AG09319 (cell line): ENCODE measurements at regions not wholly inside any gene's neighbourhood (a gene's known extent, or its start where the extent isn't known, plus 50 kb on each side); places are given as distances from the start of the nearest gene placed in this dataset.

ENCODE experiments used
- DNase-seq: peaks from one replicate; pipeline ENCODE4 v3.0.0-alpha.2; 2010; ENCODE audit warnings: low read depth; ENCODE audit errors: extremely low read depth
- CTCF ChIP-seq: IDR thresholded peaks from 2 replicates; pipeline ENCODE4 v1.5.1; 2011; ENCODE audit warnings: low read depth, mild to moderate bottlenecking, inconsistent platforms, low read length, moderate library complexity

GRCh38 chr16:64132759-64133361 lies 989.0 kb downstream of the CDH11 start:
- DNase-seq: no peak
- no peak for TF ChIP-seq CTCF

- no peak for TF ChIP-seq CTCF
- no peak for DNase-seq
Measured at GRCh38 chr16:64132190-64132589, 989.7 kb downstream of the CDH11 start.

- TF ChIP-seq CTCF: no peak
- DNase-seq: no peak
Measured at GRCh38 chr16:64131423-64131822, 990.4 kb downstream of the CDH11 start.

- DNase-seq: no peak
- TF ChIP-seq CTCF: no peak
Measured at GRCh38 chr16:64130140-64130539, 991.7 kb downstream of the CDH11 start.

- DNase-seq: no peak
- TF ChIP-seq CTCF: no peak
Measured at GRCh38 chr16:64122177-64122576, 999.7 kb downstream of the CDH11 start.

- TF ChIP-seq CTCF: no peak
- no peak for DNase-seq
Measured at GRCh38 chr16:64121473-64121872, 1000.4 kb downstream of the CDH11 start.

- no peak for TF ChIP-seq CTCF
- no peak for DNase-seq
Measured at GRCh38 chr16:64116151-64116550, 1005.7 kb downstream of the CDH11 start.
